HEK293 (cell line): ENCODE measurements at regions not wholly inside any gene's neighbourhood (a gene's known extent, or its start where the extent isn't known, plus 50 kb on each side); places are given as distances from the start of the nearest gene placed in this dataset.
"Not testable (repeated sequence)": the region's sequence is repeated elsewhere in the genome, so short reads cannot be mapped to it uniquely, and the experiment has no call there.

Source experiments
- YY1 ChIP-seq: fragments of 450-650 bp; formaldehyde crosslinking; IDR thresholded peaks from 2 replicates; pipeline ENCODE4 v1.5.1; 2018; ENCODE audit warnings: missing biosample characterization, missing genetic modification characterization
- ZFP37 ChIP-seq: fragments of 450-650 bp; formaldehyde crosslinking; IDR thresholded peaks from 2 replicates; pipeline ENCODE4 v1.5.1; 2016; ENCODE audit warnings: missing biosample characterization, missing genetic modification characterization
- ZNF266 ChIP-seq: fragments of 450-650 bp; formaldehyde crosslinking; IDR thresholded peaks from 2 replicates; pipeline ENCODE4 v1.5.1; 2016; ENCODE audit warnings: missing biosample characterization, missing genetic modification characterization, low read depth
- ZNF366 ChIP-seq: fragments of 450-650 bp; formaldehyde crosslinking; conservative IDR thresholded peaks from 2 replicates; pipeline ENCODE4 v1.5.1; 2016; ENCODE audit warnings: missing biosample characterization, missing genetic modification characterization
- ZNF416 ChIP-seq: fragments of 450-650 bp; formaldehyde crosslinking; IDR thresholded peaks from 2 replicates; pipeline ENCODE4 v1.5.1; 2016; ENCODE audit warnings: missing biosample characterization, missing genetic modification characterization
- ZNF521 ChIP-seq: fragments of 450-650 bp; formaldehyde crosslinking; IDR thresholded peaks from 2 replicates; pipeline ENCODE4 v1.5.1; 2017; ENCODE audit warnings: missing biosample characterization, mild to moderate bottlenecking, missing genetic modification characterization
- ZNF776 ChIP-seq: fragments of 450-650 bp; formaldehyde crosslinking; IDR thresholded peaks from 2 replicates; pipeline ENCODE4 v1.5.0; 2017; ENCODE audit warnings: missing biosample characterization, missing genetic modification characterization, borderline replicate concordance
- ZNF785 ChIP-seq: fragments of 450-650 bp; formaldehyde crosslinking; IDR thresholded peaks from 2 replicates; pipeline ENCODE4 v1.5.1; 2016; ENCODE audit warnings: missing biosample characterization, missing genetic modification characterization
- TF ChIP-seq, protein P1 (sequence below): sonication (generic); formaldehyde crosslinking; IDR thresholded peaks from 2 replicates; pipeline ENCODE4 v1.8.1; 2022; ENCODE audit warnings: mild to moderate bottlenecking, moderate library complexity, missing genetic modification reagents
- TF ChIP-seq, protein P2 (sequence below): fragments of 450-650 bp; formaldehyde crosslinking; IDR thresholded peaks from 2 replicates; pipeline ENCODE4 v1.5.1; 2016; ENCODE audit warnings: missing biosample characterization, missing genetic modification characterization
- TF ChIP-seq, protein P3 (sequence below): fragments of 450-650 bp; formaldehyde crosslinking; conservative IDR thresholded peaks from 2 replicates; pipeline ENCODE4 v1.5.1; 2016; ENCODE audit warnings: low read depth, missing biosample characterization, missing genetic modification characterization
- TF ChIP-seq, protein P4 (sequence below): fragments of 450-650 bp; formaldehyde crosslinking; IDR thresholded peaks from 2 replicates; pipeline ENCODE4 v1.5.1; 2016; ENCODE audit warnings: missing biosample characterization, missing genetic modification characterization, borderline replicate concordance

DNA sequence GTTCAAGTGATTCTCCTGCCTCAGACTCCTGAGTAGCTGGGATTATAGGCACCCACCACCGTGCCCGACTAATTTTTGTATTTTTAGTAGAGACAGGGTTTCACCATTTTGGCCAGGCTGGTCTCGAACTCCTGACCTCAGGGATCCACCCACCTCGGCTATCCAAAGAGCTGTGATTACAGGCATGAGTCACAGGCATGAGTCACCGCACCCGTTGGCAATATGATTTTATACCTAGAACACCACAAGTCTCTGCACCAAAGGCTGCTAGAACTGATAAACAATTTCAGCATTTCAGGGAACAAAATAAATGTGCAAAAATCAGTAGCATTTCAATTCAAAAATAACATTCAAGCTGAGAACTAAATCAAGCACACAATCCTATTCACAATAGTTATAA lies 1177.6 kb downstream of the STIM2 start:
- not testable (repeated sequence) for TF ChIP-seq ZNF776; ZNF785 (tag by site-specific recombination); ZNF416 (tag by site-specific recombination); ZNF521 (tag by site-specific recombination); ZNF366 (tag by site-specific recombination); YY1 (tag by site-specific recombination); ZFP37 (tag by site-specific recombination); ZNF266
- TF ChIP-seq, protein P1, sequence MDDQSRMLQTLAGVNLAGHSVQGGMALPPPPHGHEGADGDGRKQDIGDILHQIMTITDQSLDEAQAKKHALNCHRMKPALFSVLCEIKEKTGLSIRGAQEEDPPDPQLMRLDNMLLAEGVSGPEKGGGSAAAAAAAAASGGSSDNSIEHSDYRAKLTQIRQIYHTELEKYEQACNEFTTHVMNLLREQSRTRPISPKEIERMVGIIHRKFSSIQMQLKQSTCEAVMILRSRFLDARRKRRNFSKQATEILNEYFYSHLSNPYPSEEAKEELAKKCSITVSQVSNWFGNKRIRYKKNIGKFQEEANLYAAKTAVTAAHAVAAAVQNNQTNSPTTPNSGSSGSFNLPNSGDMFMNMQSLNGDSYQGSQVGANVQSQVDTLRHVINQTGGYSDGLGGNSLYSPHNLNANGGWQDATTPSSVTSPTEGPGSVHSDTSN (CRISPR knock-in tag), result not testable (repeated sequence)
- TF ChIP-seq, protein P2, sequence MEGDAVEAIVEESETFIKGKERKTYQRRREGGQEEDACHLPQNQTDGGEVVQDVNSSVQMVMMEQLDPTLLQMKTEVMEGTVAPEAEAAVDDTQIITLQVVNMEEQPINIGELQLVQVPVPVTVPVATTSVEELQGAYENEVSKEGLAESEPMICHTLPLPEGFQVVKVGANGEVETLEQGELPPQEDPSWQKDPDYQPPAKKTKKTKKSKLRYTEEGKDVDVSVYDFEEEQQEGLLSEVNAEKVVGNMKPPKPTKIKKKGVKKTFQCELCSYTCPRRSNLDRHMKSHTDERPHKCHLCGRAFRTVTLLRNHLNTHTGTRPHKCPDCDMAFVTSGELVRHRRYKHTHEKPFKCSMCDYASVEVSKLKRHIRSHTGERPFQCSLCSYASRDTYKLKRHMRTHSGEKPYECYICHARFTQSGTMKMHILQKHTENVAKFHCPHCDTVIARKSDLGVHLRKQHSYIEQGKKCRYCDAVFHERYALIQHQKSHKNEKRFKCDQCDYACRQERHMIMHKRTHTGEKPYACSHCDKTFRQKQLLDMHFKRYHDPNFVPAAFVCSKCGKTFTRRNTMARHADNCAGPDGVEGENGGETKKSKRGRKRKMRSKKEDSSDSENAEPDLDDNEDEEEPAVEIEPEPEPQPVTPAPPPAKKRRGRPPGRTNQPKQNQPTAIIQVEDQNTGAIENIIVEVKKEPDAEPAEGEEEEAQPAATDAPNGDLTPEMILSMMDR (tag by site-specific recombination), result not testable (repeated sequence)
- TF ChIP-seq, protein P3, sequence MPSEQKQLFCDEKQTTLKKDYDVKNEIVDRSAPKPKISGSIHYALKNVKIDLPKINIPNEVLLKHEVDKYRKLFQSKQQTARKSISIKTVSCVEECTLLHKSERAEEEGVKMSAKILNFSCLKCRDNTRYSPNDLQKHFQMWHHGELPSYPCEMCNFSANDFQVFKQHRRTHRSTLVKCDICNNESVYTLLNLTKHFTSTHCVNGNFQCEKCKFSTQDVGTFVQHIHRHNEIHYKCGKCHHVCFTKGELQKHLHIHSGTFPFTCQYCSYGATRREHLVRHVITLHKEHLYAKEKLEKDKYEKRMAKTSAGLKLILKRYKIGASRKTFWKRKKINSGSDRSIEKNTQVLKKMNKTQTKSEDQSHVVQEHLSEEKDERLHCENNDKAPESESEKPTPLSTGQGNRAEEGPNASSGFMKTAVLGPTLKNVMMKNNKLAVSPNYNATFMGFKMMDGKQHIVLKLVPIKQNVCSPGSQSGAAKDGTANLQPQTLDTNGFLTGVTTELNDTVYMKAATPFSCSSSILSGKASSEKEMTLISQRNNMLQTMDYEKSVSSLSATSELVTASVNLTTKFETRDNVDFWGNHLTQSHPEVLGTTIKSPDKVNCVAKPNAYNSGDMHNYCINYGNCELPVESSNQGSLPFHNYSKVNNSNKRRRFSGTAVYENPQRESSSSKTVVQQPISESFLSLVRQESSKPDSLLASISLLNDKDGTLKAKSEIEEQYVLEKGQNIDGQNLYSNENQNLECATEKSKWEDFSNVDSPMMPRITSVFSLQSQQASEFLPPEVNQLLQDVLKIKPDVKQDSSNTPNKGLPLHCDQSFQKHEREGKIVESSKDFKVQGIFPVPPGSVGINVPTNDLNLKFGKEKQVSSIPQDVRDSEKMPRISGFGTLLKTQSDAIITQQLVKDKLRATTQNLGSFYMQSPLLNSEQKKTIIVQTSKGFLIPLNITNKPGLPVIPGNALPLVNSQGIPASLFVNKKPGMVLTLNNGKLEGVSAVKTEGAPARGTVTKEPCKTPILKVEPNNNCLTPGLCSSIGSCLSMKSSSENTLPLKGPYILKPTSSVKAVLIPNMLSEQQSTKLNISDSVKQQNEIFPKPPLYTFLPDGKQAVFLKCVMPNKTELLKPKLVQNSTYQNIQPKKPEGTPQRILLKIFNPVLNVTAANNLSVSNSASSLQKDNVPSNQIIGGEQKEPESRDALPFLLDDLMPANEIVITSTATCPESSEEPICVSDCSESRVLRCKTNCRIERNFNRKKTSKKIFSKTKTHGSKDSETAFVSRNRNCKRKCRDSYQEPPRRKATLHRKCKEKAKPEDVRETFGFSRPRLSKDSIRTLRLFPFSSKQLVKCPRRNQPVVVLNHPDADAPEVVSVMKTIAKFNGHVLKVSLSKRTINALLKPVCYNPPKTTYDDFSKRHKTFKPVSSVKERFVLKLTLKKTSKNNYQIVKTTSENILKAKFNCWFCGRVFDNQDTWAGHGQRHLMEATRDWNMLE (tag by site-specific recombination), result not testable (repeated sequence)
- TF ChIP-seq, protein P4, sequence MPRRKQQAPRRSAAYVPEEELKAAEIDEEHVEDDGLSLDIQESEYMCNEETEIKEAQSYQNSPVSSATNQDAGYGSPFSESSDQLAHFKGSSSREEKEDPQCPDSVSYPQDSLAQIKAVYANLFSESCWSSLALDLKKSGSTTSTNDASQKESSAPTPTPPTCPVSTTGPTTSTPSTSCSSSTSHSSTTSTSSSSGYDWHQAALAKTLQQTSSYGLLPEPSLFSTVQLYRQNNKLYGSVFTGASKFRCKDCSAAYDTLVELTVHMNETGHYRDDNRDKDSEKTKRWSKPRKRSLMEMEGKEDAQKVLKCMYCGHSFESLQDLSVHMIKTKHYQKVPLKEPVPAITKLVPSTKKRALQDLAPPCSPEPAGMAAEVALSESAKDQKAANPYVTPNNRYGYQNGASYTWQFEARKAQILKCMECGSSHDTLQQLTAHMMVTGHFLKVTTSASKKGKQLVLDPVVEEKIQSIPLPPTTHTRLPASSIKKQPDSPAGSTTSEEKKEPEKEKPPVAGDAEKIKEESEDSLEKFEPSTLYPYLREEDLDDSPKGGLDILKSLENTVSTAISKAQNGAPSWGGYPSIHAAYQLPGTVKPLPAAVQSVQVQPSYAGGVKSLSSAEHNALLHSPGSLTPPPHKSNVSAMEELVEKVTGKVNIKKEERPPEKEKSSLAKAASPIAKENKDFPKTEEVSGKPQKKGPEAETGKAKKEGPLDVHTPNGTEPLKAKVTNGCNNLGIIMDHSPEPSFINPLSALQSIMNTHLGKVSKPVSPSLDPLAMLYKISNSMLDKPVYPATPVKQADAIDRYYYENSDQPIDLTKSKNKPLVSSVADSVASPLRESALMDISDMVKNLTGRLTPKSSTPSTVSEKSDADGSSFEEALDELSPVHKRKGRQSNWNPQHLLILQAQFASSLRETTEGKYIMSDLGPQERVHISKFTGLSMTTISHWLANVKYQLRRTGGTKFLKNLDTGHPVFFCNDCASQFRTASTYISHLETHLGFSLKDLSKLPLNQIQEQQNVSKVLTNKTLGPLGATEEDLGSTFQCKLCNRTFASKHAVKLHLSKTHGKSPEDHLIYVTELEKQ (tag by site-specific recombination), result not testable (repeated sequence)
